ENCODE measurements at regions not wholly inside any gene's neighbourhood (a gene's known extent, or its start where the extent isn't known, plus 50 kb on each side); places are given as distances from the start of the nearest gene placed in this dataset.
"Not testable (repeated sequence)": the region's sequence is repeated elsewhere in the genome, so short reads cannot be mapped to it uniquely, and the experiment has no call there.

GRCh38 chr15:53129121-53129904 lies 339.2 kb upstream of the ONECUT1 start:
- DNase-seq (ENCODE audit: low read depth, low spot score) = no peak

GRCh38 chr15:53128652-53129051 lies 338.5 kb upstream of the ONECUT1 start:
- no peak for DNase-seq (ENCODE audit: low read depth, low spot score)

GRCh38 chr15:53126144-53126543 lies 336.0 kb upstream of the ONECUT1 start:
- no peak for DNase-seq (ENCODE audit: low read depth, low spot score)

- DNase-seq (ENCODE audit: low read depth, low spot score) = no peak
Measured at GRCh38 chr15:53122818-53123217, 332.7 kb upstream of the ONECUT1 start.

- not testable (repeated sequence) for DNase-seq (ENCODE audit: low read depth, low spot score)
Measured at GRCh38 chr15:53116915-53117314, 326.8 kb upstream of the ONECUT1 start.

- no peak for DNase-seq (ENCODE audit: low read depth, low spot score)
Measured at GRCh38 chr15:53116169-53116568, 326.0 kb upstream of the ONECUT1 start.

GRCh38 chr15:53115563-53115962 lies 325.4 kb upstream of the ONECUT1 start:
- DNase-seq (ENCODE audit: low read depth, low spot score) = no peak

GRCh38 chr15:53114960-53115359 lies 324.8 kb upstream of the ONECUT1 start:
- DNase-seq (ENCODE audit: low read depth, low spot score) = no peak

GRCh38 chr15:53110999-53111398 lies 320.9 kb upstream of the ONECUT1 start:
- DNase-seq (ENCODE audit: low read depth, low spot score) = no peak

- no peak for DNase-seq (ENCODE audit: low read depth, low spot score)
Measured at GRCh38 chr15:53108319-53108718, 318.2 kb upstream of the ONECUT1 start.

- DNase-seq (ENCODE audit: low read depth, low spot score) = no peak
Measured at GRCh38 chr15:53107855-53108254, 317.7 kb upstream of the ONECUT1 start.

GRCh38 chr15:53106505-53107286 lies 316.6 kb upstream of the ONECUT1 start:
- DNase-seq (ENCODE audit: low read depth, low spot score) = no peak

- no peak for DNase-seq (ENCODE audit: low read depth, low spot score)
Measured at GRCh38 chr15:53102483-53102882, 312.3 kb upstream of the ONECUT1 start.

GRCh38 chr15:53080484-53080883 lies 290.3 kb upstream of the ONECUT1 start:
- no peak for DNase-seq (ENCODE audit: low read depth, low spot score)

- DNase-seq (ENCODE audit: low read depth, low spot score) = no peak
Measured at GRCh38 chr15:53074221-53074620, 284.1 kb upstream of the ONECUT1 start.

- peak; percentile 52 for DNase-seq (ENCODE audit: low read depth, low spot score)
Measured at GRCh38 chr15:53072077-53072476, 281.9 kb upstream of the ONECUT1 start.

- DNase-seq (ENCODE audit: low read depth, low spot score) = no peak
Measured at GRCh38 chr15:53068636-53069035, 278.5 kb upstream of the ONECUT1 start.

- DNase-seq (ENCODE audit: low read depth, low spot score) = no peak
Measured at GRCh38 chr15:53059273-53060043, 269.3 kb upstream of the ONECUT1 start.

- no peak for DNase-seq (ENCODE audit: low read depth, low spot score)
Measured at GRCh38 chr15:53046153-53046790, 256.1 kb upstream of the ONECUT1 start.

- DNase-seq (ENCODE audit: low read depth, low spot score) = no peak
Measured at GRCh38 chr15:53038655-53038941, 248.5 kb upstream of the ONECUT1 start.

- DNase-seq (ENCODE audit: low read depth, low spot score) = no peak
Measured at GRCh38 chr15:53037904-53038654, 247.9 kb upstream of the ONECUT1 start.
